Thymus (tissue), 11 donors: ENCODE measurements at regions not wholly inside any gene's neighbourhood (a gene's known extent, or its start where the extent isn't known, plus 50 kb on each side); places are given as distances from the start of the nearest gene placed in this dataset.

ENCODE experiments used
- DNase-seq, 9 donors: peaks; one replicate each; pipeline ENCODE4 v3.0.0-alpha.2; 2013; ENCODE audit warnings: low spot score in 9 of 9, low read depth in 6 of 9, missing footprints in 1 of 9
- H3K27ac ChIP-seq, 2 donors: one replicate each; pipeline ENCODE4 v1.5.1; 2013; ENCODE audit warnings: control low read depth in 1 of 2, low read depth in 1 of 2, low read length in 1 of 2, mild to moderate bottlenecking in 1 of 2, moderate library complexity in 1 of 2
- H3K27me3 ChIP-seq, 2 donors: one replicate each; pipeline ENCODE4 v1.5.1; 2013; ENCODE audit warnings: low read length in 1 of 2; ENCODE audit not compliant: control insufficient read depth in 2 of 2, insufficient read depth in 1 of 2
- H3K36me3 ChIP-seq, 2 donors: one replicate each; pipeline ENCODE4 v1.5.1; 2013; ENCODE audit warnings: low read length in 1 of 2, mild to moderate bottlenecking in 1 of 2, moderate library complexity in 1 of 2; ENCODE audit not compliant: control insufficient read depth in 2 of 2, insufficient read depth in 2 of 2
- H3K4me1 ChIP-seq, 2 donors: one replicate each; pipeline ENCODE4 v1.5.1; 2013; ENCODE audit warnings: low read length in 2 of 2; ENCODE audit not compliant: control insufficient read depth in 2 of 2, insufficient read depth in 2 of 2
- H3K4me3 ChIP-seq, 2 donors: one replicate each; pipeline ENCODE4 v1.5.1; 2013; ENCODE audit warnings: low read length in 2 of 2, control low read depth in 1 of 2, mild to moderate bottlenecking in 1 of 2
- H3K9me3 ChIP-seq, 2 donors: one replicate each; pipeline ENCODE4 v1.5.1; 2013; ENCODE audit warnings: low read length in 1 of 2, mild to moderate bottlenecking in 1 of 2; ENCODE audit not compliant: control insufficient read depth in 2 of 2, insufficient read depth in 1 of 2
- WGBS: extraction: QIAGEN DNeasy Blood & Tissue Kit; methylation state at CpG from one replicate; pipeline ENCODE4 v1.1.7; 2013; 5-methylcytosine and 5-hydroxymethylcytosine counted together
- donor health status: healthy.

DNA sequence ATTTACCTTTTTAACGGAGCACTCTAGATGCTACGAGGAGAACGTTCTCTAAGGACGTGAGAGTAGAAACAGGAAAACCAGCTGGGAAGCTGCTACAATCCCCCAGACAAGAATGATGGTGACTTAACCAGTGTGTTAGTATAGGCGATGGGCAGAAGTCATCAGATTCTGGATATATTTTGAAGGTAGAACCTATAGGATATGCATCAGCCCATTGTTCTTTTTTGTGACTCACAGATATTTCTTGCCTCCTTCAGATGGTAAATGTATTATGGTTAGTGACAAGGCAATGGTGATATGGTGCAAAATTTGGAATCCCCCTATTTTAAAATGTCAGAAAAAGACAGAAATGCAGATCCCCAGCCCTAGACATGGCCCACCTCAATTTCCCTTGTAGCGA, 258.2 kb downstream of the PHLDA1 start:
- no peaks in the 10 kb centered on the region for H3K36me3 ChIP-seq
- 88% methylated on average over 6 of the region's 6 CpGs for WGBS

DNA sequence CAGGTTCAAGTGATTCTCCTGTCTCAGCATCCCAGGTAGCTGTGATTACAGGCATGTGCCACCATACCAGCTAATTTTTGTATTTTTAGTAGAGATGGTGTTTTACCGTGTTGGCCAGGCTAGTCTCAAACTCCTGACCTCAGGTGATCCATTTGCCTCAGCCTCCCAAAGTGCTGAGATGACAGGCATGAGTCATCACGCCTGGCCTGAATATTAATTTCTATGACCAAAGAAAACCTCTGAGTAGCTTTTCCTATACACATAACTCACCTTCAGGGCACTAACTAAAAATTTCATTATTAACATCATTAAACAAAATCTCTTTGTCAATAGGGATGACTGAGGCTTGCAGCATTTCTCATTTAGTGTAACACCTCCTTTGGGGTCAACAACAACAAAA, 259.6 kb upstream of the KRR1 start:
- Histone ChIP-seq H3K27me3 (no peaks in the 10 kb centered on the region), H3K4me1 (no peaks in the 10 kb centered on the region), H3K27ac (no peak overlapping the region), H3K9me3 (no peaks in the 10 kb centered on the region), H3K36me3 (no peaks in the 10 kb centered on the region), H3K4me3 (no peak overlapping the region)
- DNase-seq = no peak
- WGBS = 96% methylated on average over 2 of the region's 2 CpGs

More for the DNA sequence above, 258.2 kb downstream of the PHLDA1 start:
- Histone ChIP-seq H3K9me3 (no peaks in the 10 kb centered on the region), H3K4me3 (no peak overlapping the region), H3K27me3 (no peaks in the 10 kb centered on the region), H3K27ac (no peak overlapping the region), H3K4me1 (no peaks in the 10 kb centered on the region)
- no peak for DNase-seq

DNA sequence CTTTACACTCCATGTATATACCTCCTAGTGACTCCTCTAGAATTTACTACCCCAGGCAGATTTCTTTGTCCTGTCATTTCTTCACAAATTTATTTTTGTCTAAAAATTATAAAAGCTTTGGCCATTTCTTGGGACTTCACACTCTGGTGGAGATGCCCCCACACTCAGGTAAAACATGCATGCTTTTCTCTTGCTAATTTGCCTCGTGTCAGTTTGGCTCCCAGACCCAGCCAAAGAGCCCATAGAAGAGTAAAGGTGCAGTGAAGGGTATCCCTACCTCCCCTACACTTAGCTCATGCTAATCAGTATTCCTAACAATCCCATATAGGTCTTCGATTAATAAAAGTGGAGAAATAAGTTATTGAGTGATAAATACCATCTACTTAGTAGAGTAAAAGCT, 256.5 kb upstream of the KRR1 start:
- H3K27ac ChIP-seq = no peak overlapping the region
- DNase-seq = no peak
- no peaks in the 10 kb centered on the region for H3K27me3 ChIP-seq
- WGBS = 70% methylated on average over 2 of the region's 2 CpGs
- no peaks in the 10 kb centered on the region for H3K36me3 ChIP-seq
- H3K4me3 ChIP-seq = no peak overlapping the region
- H3K4me1 ChIP-seq = no peaks in the 10 kb centered on the region
- H3K9me3 ChIP-seq = no peaks in the 10 kb centered on the region

DNA sequence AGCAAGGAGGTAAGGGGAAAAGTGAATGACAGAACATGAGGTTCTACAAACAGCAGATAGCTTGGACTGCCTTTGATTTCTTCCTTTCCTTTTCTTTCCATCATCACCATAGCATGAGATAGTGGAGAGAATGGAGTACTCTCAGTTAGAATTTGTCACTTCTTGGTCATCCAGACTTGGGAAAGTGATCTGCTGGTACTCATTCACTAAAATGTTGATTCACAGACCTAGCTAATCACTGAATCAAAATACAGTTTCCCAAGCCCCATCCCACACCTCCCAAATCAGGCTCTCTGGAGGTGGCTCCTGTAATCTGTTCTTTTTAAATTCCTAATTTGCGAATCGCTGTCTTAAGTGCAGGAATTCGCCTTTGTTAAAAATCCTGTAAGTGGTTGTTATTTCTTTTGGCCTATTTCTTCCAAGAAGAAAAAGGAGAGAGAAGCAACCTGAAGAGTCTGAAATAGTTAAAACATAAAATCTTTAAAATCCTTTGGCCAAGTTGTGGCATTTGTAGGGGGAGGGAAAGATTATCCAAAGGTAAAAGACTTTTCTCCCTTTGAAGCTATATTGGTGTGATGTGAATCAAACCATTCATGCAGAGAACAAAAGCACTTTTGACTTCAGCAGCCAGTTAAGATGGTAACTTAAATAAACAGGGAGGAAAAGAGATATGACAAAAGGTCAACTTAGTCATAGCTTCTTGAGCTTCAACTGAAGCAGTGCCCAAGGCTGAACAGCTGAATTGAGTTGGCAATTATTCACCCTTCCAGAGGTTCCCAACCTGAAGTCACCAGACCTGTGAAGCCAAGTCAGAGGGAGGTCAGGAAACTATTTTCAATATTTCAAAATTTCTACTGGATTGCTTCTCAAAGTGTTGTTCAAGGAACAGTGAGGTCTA, 255.1 kb upstream of the KRR1 start:
- DNase-seq = no peak
- no peak overlapping the region for H3K4me3 ChIP-seq
- H3K9me3 ChIP-seq = no peaks in the 10 kb centered on the region
- no peaks in the 10 kb centered on the region for H3K36me3 ChIP-seq
- no peak overlapping the region for H3K27ac ChIP-seq
- no peaks in the 10 kb centered on the region for H3K27me3 ChIP-seq
- no peaks in the 10 kb centered on the region for H3K4me1 ChIP-seq
- WGBS = 90% methylated on average over 3 of the region's 3 CpGs

DNA sequence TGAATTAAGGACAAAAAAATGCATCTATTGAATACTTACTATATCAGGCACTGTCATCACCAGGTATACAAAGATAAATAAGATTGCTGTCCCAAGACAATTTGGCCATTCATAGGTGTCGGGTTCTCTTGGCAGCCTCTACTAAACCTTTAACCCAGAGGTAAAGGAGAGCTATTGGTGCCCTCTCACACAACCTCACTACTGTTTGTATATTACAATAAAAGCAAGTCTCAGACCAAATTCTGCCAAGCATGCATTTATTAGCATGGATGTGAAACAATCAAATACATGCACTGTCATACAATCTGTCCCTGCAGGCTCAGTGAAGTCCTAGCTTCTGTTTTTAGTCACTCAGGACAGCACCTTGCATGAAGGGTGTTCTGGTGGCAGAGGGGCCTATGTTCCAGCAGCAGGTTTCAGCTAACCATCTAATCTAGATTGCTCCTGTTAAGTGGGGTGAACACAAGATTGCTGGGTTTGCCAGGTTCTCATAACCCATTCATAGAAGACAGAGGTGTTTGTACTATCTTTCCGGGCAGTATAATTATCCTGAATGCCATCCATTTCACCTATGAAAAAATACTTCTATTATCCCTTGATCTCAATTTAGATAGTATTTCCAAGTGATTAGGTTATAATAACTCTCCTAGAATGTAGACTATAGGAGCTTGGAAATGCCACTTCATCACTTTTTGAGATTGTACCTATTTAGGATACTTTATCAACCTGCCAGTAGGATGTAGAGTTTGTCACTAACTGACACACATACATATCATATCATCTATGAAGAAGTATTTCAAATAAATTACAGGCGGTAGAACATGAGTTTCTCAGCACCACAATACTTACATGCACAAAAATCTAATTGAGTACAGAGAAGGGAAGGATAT, 254.0 kb upstream of the KRR1 start:
- H3K27me3 ChIP-seq = no peaks in the 10 kb centered on the region
- H3K4me3 ChIP-seq = no peak overlapping the region
- no peak overlapping the region for H3K27ac ChIP-seq
- H3K36me3 ChIP-seq = no peaks in the 10 kb centered on the region
- 95% methylated on average over 3 of the region's 3 CpGs for WGBS
- no peak for DNase-seq
- no peaks in the 10 kb centered on the region for H3K9me3 ChIP-seq
- H3K4me1 ChIP-seq = no peaks in the 10 kb centered on the region

DNA sequence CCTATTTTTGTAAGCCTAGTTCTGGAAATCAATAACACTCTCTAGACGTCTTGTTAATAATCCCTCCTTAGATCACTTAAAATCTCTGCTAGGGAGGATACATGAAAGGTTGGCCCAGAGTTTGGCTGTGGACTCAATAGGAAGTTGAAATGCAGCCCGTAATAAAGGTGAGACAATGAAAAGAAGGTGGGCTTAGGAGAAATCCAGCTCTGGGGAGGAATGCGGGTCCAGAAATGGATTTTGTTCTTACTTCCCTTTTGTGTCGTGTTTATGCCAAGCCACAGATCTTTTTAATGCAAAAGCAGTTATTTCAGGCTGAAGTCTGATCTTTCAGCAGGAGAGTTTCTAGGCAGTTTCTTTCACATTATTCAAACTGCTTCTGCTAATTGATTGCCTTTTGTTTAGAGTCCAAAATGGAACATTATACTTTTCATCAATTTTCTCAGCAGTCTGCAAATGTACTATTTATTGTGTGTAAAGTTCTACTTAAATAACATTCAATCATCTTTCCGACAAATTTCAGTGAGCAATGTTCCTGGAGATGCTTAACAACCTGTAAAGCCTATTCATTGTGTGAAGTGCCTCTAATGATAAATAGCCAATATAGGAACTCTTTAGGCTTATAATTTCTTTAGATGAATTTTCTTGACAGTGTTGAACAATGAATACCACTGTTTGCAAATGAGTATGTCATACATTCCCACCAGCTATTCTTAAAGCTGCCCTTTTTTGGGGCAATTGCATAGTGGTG, 252.9 kb upstream of the KRR1 start:
- Histone ChIP-seq H3K27me3 (no peaks in the 10 kb centered on the region), H3K4me3 (no peak overlapping the region), H3K9me3 (no peaks in the 10 kb centered on the region), H3K36me3 (no peaks in the 10 kb centered on the region), H3K4me1 (no peaks in the 10 kb centered on the region), H3K27ac (no peak overlapping the region)
- DNase-seq = no peak
- 72% methylated on average over 5 of the region's 5 CpGs for WGBS

DNA sequence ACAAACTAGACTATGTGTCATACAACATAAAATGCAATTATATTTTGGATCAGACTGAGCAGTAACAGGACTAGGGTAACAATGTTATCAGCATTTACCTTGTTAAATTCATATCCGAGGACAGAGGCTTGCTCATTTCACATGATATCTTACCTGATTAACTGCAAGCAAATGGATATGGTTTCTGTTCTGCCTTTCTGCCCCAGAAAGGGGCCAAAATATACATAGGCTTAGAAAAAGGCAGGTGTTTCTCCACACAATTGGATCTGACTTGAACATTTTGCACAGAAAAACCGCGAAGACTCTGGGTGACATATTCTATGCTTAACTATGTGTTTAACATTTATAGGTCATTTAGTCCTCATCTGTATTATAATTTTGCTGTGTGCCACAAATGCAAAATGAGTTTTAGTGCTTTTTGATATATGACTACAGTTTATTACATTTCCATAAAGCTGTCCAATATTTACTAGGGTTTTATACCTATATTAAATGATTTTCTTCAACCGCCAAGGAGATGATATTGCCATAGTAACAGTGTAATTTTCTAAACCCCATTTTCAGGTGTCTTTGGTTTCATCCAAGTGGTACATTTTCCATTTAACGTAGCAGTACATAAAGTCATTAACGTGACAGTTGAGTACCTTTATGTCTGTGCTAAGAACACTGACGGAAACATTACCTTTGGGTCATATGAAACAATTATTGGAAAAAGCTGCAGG, 249.3 kb upstream of the KRR1 start:
- Histone ChIP-seq H3K36me3 (no peaks in the 10 kb centered on the region), H3K9me3 (no peaks in the 10 kb centered on the region), H3K4me3 (no peak overlapping the region), H3K27me3 (no peaks in the 10 kb centered on the region), H3K4me1 (no peaks in the 10 kb centered on the region), H3K27ac (no peak overlapping the region)
- no peak for DNase-seq
- WGBS = 95% methylated on average over 7 of the region's 7 CpGs

DNA sequence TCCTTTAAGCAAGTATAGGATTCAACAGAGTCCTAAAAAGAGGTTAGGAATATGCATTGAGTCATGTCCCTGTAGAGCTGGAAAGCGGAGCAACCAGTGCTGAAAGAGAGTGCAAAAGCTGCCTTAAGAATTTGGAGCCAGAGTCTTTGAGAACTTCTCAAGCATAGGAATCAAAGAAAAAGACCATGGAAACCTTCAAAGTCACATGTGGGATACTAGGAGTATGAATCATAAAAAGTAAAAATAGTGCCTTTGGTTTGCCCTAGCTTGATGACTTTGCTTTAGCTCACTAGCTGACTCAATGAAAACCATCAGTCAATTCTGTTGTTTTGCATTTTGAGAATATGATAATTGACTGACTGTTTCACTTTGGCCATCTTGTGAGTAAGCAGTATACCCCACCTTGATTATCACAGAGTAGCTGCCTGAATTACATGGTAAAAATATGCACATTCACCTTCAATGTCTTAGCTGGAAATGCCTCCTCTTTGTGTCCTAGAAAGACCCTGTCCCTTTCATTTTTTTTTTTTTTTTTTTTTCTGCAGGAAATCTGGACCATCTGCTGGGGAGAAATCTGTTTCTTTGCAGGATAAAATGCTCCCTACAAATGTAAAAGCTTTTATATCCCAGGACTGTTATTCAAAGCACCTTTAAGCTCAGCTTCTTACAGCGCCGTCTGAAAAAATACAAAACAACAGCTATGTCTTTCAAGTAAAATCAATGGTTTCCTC, 248.6 kb upstream of the KRR1 start:
- no peaks in the 10 kb centered on the region for H3K27me3 ChIP-seq
- 97% methylated on average over 3 of the region's 3 CpGs for WGBS
- no peak for DNase-seq

More for the DNA sequence above, 248.6 kb upstream of the KRR1 start:
- H3K4me3 ChIP-seq = no peak overlapping the region
- no peak overlapping the region for H3K27ac ChIP-seq
- H3K36me3 ChIP-seq = no peaks in the 10 kb centered on the region
- no peaks in the 10 kb centered on the region for H3K4me1 ChIP-seq
- H3K9me3 ChIP-seq = no peaks in the 10 kb centered on the region
